ENCODE measurements at regions not wholly inside any gene's neighbourhood (a gene's known extent, or its start where the extent isn't known, plus 50 kb on each side); places are given as distances from the start of the nearest gene placed in this dataset.

GRCh38 chr5:135231289-135231688 is 167.7 kb downstream of the MACROH2A1 start:
- TF ChIP-seq CTCF (IDR thresholded peaks at IDR 0.05; ENCODE audit: low read depth, low read length) (no peak), EZH2phosphoT487 (IDR thresholded peaks at IDR 0.05; ENCODE audit: low read depth) (no peak)

All from OCI-LY3 (cell line).